OCI-LY1 (cell line): ENCODE measurements at regions not wholly inside any gene's neighbourhood (a gene's known extent, or its start where the extent isn't known, plus 50 kb on each side); places are given as distances from the start of the nearest gene placed in this dataset.

ENCODE experiments used
- CTCF ChIP-seq: fragments of 200-600 bp; sonication (generic), shearing (Covaris generic); IDR thresholded peaks from 2 replicates; pipeline ENCODE4 v1.5.1; 2017; ENCODE audit warnings: mild to moderate bottlenecking, antibody characterized with exemption, low read length, moderate library complexity, mixed read lengths
- EZH2 ChIP-seq: fragments of 200-600 bp; sonication (generic), shearing (Covaris generic); IDR thresholded peaks from 2 replicates; pipeline ENCODE4 v1.8.0; 2017; ENCODE audit warnings: borderline replicate concordance, mixed run types, mild to moderate bottlenecking, antibody characterized with exemption, low read length, moderate library complexity, mixed read lengths

GRCh38 chr14:36443374-36443773 lies 76.7 kb downstream of the NKX2-1 start:
- TF ChIP-seq CTCF, result no peak
- no peak for TF ChIP-seq EZH2
